ENCODE measurements at regions not wholly inside any gene's neighbourhood (a gene's known extent, or its start where the extent isn't known, plus 50 kb on each side); places are given as distances from the start of the nearest gene placed in this dataset.

GRCh38 chr3:117486719-117487716 lies 777.4 kb downstream of the TUSC7 start:
- in situ Hi-C loops (cut with HindIII; ENCODE audit: low sequenced_read_pairs): no loop called here

- in situ Hi-C loops (cut with HindIII; ENCODE audit: low sequenced_read_pairs): no loop called here
These were observed 779.4 kb downstream of the TUSC7 start for GRCh38 chr3:117488983-117489382.

GRCh38 chr3:117489663-117490079 lies 780.1 kb downstream of the TUSC7 start:
- in situ Hi-C loops (cut with HindIII; ENCODE audit: low sequenced_read_pairs): no loop called here

GRCh38 chr3:117490716-117491115 lies 781.1 kb downstream of the TUSC7 start:
- in situ Hi-C loops (cut with HindIII; ENCODE audit: low sequenced_read_pairs): no loop called here

GRCh38 chr3:117495620-117496019 lies 786.0 kb downstream of the TUSC7 start:
- in situ Hi-C loops (cut with HindIII; ENCODE audit: low sequenced_read_pairs): no loop called here

- in situ Hi-C loops (cut with HindIII; ENCODE audit: low sequenced_read_pairs): no loop called here
These were observed 789.8 kb downstream of the TUSC7 start for GRCh38 chr3:117499189-117499870.

- in situ Hi-C loops (cut with HindIII; ENCODE audit: low sequenced_read_pairs): no loop called here
These were observed 798.4 kb downstream of the TUSC7 start for GRCh38 chr3:117507958-117508357.

GRCh38 chr3:117509858-117510257 lies 800.3 kb downstream of the TUSC7 start:
- in situ Hi-C loops (cut with HindIII; ENCODE audit: low sequenced_read_pairs): no loop called here

GRCh38 chr3:117510396-117510795 lies 800.8 kb downstream of the TUSC7 start:
- in situ Hi-C loops (cut with HindIII; ENCODE audit: low sequenced_read_pairs): no loop called here

- in situ Hi-C loops (cut with HindIII; ENCODE audit: low sequenced_read_pairs): no loop called here
These were observed 803.4 kb downstream of the TUSC7 start for GRCh38 chr3:117512975-117513374.

GRCh38 chr3:117515309-117515708 lies 805.7 kb downstream of the TUSC7 start:
- in situ Hi-C loops (cut with HindIII; ENCODE audit: low sequenced_read_pairs): no loop called here

- in situ Hi-C loops (cut with HindIII; ENCODE audit: low sequenced_read_pairs): no loop called here
These were observed 808.8 kb downstream of the TUSC7 start for GRCh38 chr3:117518364-117518763.

- in situ Hi-C loops (cut with HindIII; ENCODE audit: low sequenced_read_pairs): no loop called here
These were observed 810.2 kb downstream of the TUSC7 start for GRCh38 chr3:117519776-117520175.

GRCh38 chr3:117520582-117520981 lies 811.0 kb downstream of the TUSC7 start:
- in situ Hi-C loops (cut with HindIII; ENCODE audit: low sequenced_read_pairs): no loop called here

- in situ Hi-C loops (cut with HindIII; ENCODE audit: low sequenced_read_pairs): no loop called here
These were observed 813.8 kb downstream of the TUSC7 start for GRCh38 chr3:117523418-117523817.

GRCh38 chr3:117524890-117525289 lies 815.3 kb downstream of the TUSC7 start:
- in situ Hi-C loops (cut with HindIII; ENCODE audit: low sequenced_read_pairs): no loop called here

- in situ Hi-C loops (cut with HindIII; ENCODE audit: low sequenced_read_pairs): no loop called here
These were observed 817.0 kb downstream of the TUSC7 start for GRCh38 chr3:117526470-117527079.

- in situ Hi-C loops (cut with HindIII; ENCODE audit: low sequenced_read_pairs): no loop called here
These were observed 817.8 kb downstream of the TUSC7 start for GRCh38 chr3:117527346-117527745.

GRCh38 chr3:117528688-117529087 lies 819.1 kb downstream of the TUSC7 start:
- in situ Hi-C loops (cut with HindIII; ENCODE audit: low sequenced_read_pairs): no loop called here

GRCh38 chr3:117531078-117531767 lies 821.6 kb downstream of the TUSC7 start:
- in situ Hi-C loops (cut with HindIII; ENCODE audit: low sequenced_read_pairs): no loop called here

- in situ Hi-C loops (cut with HindIII; ENCODE audit: low sequenced_read_pairs): no loop called here
These were observed 822.7 kb downstream of the TUSC7 start for GRCh38 chr3:117532268-117532667.
